RCC 7860 (cell line): ENCODE measurements at regions not wholly inside any gene's neighbourhood (a gene's known extent, or its start where the extent isn't known, plus 50 kb on each side); places are given as distances from the start of the nearest gene placed in this dataset.
A peak's percentile ranks its signal among the peaks of the same experiment; 100 is the strongest.

Experiments
- DNase-seq: peaks from one replicate; pipeline ENCODE4 v3.0.0-alpha.2; 2015; ENCODE audit warnings: low spot score
- FAIRE-seq: peaks from 2 replicates; lab custom pipeline; 2012; peaks lifted over from hg19 to GRCh38; lab: Jason Lieb, UNC

GRCh38 chr19:30209617-30210600 lies 162.3 kb upstream of the ZNF536 start:
- DNase-seq, result no peak
- no peak for FAIRE-seq

DNA sequence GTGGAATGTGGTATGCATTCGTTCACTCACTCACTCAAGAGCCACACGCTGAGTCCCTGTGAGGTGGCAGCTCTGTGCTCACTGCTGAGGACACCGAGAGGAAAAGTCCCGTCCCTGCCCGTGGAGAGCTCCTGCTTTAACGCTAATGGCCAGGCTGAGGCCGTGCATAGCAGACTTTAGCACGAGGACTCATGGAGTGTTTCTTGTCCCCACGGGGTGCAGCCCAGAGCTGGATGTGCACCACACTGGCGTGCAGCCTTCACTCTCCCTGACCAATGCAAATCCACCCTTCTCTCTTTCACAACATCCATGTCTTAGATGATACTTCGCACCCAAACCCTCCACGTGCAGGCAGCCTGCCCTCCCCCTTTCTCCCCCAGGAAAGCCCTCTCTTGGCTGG lies 159.6 kb upstream of the ZNF536 start:
- no peak for DNase-seq
- no peak for FAIRE-seq

DNA sequence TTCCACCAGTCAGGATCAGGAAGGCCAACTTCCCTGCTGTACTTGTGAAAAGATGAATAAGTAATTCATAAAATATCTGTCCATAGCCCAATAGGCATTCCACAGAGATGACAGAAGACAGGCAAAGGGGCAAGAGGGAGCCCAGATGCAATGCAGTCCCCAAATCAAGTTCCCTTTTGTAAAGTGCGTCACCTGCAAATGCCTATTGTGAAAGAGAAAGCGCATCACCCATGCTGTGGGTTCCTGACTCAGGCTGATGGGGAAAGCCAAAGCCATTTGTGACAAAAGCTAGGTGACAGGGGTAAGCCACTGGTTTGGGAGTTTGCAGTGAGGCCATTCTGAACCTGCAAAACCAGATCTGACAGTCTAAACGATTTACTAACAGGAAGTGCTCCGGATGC lies 157.5 kb upstream of the ZNF536 start:
- DNase-seq (no peak), FAIRE-seq (no peak)

- no peak for DNase-seq
- FAIRE-seq, result no peak
Observed at GRCh38 chr19:30215248-30215647, 156.9 kb upstream of the ZNF536 start.

- DNase-seq, result no peak
- FAIRE-seq, result no peak
Observed at GRCh38 chr19:30216453-30216852, 155.7 kb upstream of the ZNF536 start.

DNA sequence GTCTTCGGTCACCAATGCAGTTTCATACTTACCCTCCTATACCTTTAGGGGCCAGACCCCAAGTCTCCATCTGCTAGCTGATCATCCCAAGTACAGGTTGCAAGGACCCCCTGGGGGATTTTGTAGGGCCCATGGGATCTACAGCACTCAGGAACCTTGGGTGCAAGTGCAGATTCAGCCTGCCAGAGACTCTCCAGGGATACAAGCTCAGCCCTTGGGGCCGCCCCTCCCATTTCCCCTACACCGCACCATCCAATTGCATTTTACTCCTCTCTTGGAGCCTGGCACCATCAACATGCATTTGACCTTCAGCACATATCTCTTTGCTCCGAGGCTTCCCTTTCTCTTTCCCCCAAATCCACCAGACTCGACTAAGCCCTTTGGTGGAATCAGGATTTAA lies 154.7 kb upstream of the ZNF536 start:
- DNase-seq, result no peak
- no peak for FAIRE-seq

GRCh38 chr19:30219702-30220101 lies 152.5 kb upstream of the ZNF536 start:
- DNase-seq, result no peak
- no peak for FAIRE-seq

GRCh38 chr19:30221176-30221575 lies 151.0 kb upstream of the ZNF536 start:
- no peak for FAIRE-seq

GRCh38 chr19:30222428-30222873 lies 149.7 kb upstream of the ZNF536 start:
- DNase-seq (no peak), FAIRE-seq (no peak)

More at GRCh38 chr19:30221176-30221575, 151.0 kb upstream of the ZNF536 start:
- no peak for DNase-seq

GRCh38 chr19:30222992-30223865 lies 149.0 kb upstream of the ZNF536 start:
- no peak for FAIRE-seq

DNA sequence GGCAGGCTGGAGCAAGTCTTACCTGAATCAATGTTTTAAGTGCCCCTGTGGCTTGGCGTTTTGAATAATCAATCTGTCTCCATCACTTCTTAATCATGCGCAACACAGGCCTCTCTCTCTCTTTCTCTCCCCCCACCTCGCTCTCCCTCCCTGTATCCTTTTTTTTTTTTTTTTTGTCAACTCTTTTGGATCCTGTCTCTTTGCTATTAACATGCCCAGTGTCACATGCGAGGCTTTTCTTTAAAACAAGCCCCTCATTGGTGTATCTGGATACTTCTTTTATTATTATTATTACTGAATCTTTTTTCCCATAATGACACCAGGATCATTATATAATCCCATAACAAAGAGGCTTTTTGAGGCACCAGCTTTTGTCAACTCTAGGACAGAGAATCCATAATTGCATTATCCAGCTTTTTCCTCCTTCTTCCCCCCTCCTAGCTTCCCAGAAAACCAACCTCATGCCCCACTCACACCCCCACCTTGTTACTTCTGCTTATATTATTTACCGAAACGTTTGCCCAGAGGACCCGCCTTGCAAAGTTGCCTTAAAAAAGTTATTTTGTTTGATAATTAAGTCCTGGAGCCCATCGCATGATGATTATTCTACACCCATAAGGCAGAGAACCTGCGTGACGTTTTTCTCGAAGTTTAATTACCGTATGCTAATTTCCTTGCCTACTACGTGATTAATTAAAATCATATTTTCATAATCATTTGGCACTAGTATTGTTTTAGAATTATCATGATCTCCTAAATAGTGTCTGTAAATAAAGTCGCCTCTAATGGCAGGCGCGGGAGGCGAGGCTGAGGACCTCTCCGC lies 148.1 kb upstream of the ZNF536 start:
- DNase-seq (no peak), FAIRE-seq (no peak)

More at GRCh38 chr19:30222992-30223865, 149.0 kb upstream of the ZNF536 start:
- DNase-seq, result no peak

DNA sequence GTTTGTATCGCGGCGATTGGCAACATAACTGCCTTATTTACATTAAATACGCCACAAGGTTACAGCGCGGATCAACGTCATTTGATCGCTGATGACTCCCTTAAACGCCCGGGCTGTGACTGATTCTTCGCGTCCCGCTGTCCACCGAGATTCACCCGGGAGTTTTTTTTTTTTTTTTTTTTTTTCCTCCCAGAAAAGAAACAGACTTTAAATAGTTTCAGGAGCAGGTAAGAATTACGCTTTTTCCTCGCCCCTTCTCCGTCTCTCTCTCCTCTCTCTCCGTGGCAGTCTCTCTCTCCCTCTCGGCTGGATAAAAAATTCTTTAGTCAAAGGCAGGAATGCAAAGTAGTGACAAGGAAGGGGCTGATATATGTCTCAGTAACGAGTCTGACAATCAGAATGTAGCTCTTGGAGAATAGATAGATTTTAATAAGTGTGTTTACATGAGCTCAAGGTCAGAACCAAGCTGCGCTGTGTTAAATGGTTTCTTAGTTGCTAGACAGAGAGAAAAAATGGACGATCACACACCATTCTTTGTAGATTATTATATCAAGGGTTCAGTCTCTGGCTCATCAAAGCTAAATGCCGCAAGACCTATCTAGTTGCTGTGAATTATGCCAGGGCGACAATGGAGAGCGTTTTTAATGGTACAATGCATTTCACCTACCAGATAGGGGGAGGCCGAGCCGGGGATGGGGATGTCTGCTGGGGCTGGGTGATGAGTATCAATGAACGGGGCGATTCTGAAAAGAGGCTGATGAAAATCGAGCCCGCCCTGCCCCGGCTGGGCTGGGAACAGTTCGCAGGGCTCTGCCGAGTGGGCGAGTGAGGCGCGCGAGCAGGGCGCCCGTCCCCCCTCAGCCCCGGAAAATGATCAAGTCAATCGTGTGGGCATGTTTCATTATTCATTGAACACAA lies 147.2 kb upstream of the ZNF536 start:
- no peak for DNase-seq
- no peak for FAIRE-seq

DNA sequence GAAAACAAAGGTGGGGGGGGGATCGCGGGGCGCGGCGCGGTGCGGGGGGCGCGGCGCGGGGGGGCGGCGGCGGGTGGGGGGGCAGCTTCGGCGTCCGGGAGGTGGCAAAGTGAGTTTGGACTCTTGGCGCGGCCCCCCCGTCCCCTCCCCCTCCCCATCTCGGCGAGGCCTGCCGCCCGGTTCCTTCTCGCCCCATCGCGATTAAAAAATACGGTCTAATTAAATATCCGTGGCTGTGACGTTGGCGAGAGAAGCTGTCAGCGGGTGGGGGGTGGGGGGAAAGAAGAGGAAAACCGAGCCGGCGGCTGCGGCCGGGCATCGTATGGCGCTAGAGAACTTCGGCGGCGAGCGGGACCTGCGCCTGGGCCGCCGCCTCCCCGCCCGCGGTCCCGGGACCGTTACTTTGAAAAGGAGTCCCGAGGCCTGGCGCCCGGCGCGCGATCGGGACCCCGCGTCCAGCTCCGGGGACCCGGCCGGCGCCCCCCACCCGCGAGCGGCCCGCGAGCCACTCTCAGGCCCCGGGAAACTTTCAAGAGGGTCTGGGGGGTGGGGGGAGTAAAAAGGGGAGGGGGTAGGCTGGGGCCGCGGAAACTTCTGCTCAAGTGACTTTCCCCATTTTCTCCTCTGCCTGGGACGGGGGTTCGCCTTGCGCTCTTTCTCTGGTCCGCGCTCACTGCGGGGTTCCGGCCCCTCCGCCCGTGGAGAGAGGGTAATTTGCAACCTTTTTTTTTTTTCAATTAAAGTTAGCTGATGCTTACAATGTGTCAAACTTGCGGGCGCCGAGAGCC lies 146.3 kb upstream of the ZNF536 start:
- FAIRE-seq (no peak), DNase-seq (no peak)

DNA sequence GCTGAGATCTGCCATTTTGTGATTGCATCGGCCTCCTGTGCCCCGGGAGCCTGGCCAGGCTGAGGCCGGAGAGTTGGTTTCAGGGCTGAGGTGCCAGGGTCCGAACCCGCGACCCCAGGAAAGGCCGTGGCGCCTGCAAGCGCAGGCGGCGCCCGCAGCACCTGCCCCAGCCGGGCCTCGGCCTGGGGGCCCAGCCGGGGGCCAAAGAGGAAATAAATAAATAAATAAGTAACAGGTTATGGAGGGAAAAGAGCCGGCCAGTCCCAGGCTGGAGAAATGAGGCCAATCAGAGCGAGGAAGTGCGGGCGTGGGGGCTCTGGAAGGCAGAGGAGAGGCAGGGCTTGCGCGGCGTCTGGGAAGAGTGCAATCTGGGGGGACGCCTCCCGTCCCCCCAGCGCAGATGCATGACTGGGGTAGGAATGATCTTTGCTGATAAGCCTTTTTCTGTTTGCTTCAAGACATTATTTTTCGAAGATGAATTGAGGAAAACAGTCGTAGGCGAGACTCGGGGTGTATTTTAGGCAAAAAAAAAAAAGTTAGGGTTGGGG lies 145.6 kb upstream of the ZNF536 start:
- FAIRE-seq, result no peak
- no peak for DNase-seq

GRCh38 chr19:30227012-30227621 lies 145.1 kb upstream of the ZNF536 start:
- FAIRE-seq, result no peak
- no peak for DNase-seq

DNA sequence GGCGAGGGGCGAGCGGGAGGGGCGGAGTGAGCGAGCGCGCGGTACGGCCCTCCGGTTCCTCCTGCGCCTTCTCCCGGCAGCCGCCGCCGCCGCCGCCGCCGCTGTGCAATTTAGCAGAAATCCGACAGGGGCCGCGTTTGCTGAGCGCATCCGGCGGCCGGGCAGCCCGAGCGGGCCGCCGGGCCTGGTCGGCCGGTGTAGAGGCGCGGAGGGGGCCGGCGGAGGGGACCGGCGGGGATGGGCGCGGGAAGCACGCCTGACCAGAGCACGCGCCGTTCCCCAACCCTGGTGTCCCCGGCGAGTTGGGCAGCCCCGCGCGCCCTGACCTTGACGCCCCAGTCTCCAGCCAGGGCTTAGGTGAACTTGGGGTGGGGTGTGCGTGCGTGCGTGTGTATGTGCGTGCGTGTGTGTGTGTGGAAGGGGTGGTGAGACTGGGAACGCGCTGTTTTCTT lies 144.5 kb upstream of the ZNF536 start:
- peak; percentile 7 for DNase-seq
- FAIRE-seq, result no peak

DNA sequence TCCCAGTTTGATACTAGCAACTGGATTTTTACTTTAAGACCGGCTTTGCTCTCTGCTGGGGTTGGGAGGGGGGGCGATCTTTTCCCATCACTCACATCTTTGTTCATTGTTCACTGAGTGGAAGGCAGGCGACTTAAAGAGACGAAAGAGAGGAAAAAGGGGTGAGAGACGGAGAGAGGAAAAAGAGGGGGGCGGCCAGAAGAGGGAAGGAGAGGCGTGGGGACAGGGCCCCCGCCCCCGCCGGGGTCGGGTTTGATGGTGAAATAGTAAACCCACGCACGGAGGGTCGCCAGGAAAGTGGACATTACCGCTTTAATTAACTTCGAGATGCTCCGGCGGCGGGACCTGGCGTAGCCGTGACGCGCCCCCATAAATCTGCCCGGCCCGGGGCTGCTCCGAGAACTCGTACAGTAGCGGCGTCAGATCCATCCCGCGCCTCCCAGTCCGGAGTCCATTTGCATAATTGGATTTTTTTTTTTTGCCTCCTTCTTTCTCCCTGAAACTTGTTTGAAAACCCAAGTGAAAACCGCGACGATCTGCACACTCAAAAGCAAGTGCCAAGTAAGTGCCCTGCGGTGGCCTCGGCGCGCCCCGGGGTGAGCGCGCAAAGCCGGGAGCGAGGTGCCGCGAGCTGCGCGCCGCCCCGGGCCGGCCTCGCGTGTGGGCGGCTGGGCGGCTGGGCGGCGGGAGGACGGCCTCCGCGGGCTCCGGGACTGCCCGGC lies 143.9 kb upstream of the ZNF536 start:
- FAIRE-seq (no peak), DNase-seq (no peak)
